HG02938 (cell line): ENCODE measurements at regions not wholly inside any gene's neighbourhood (a gene's known extent, or its start where the extent isn't known, plus 50 kb on each side); places are given as distances from the start of the nearest gene placed in this dataset.
A peak's percentile ranks its signal among the peaks of the same experiment; 100 is the strongest.
"Not testable (repeated sequence)": the region's sequence is repeated elsewhere in the genome, so short reads cannot be mapped to it uniquely, and the experiment has no call there.

Experiments used
- ATAC-seq: cut with Tn5 transposase; IDR thresholded peaks from one replicate; pipeline ENCODE4 v1.9.1; 2021; ENCODE audit warnings: mild to moderate bottlenecking, moderate library complexity; ENCODE audit not compliant: unreplicated experiment

- ATAC-seq = not testable (repeated sequence)
Measured at GRCh38 chr4:9604031-9604892, 160.0 kb downstream of the DEFB131A start.

GRCh38 chr4:9604893-9605190 is 160.6 kb downstream of the DEFB131A start:
- not testable (repeated sequence) for ATAC-seq

GRCh38 chr4:9608300-9608699 is 164.1 kb downstream of the DEFB131A start:
- no peak for ATAC-seq

- not testable (repeated sequence) for ATAC-seq
Measured at GRCh38 chr4:9610321-9610720, 166.1 kb downstream of the DEFB131A start.

- no peak for ATAC-seq
Measured at GRCh38 chr4:9611101-9611500, 166.9 kb downstream of the DEFB131A start.

- not testable (repeated sequence) for ATAC-seq
Measured at GRCh38 chr4:9636411-9636810, 145.0 kb upstream of the DRD5 start.

GRCh38 chr4:9659678-9660077 is 121.8 kb upstream of the DRD5 start:
- not testable (repeated sequence) for ATAC-seq

GRCh38 chr4:9660955-9661354 is 120.5 kb upstream of the DRD5 start:
- not testable (repeated sequence) for ATAC-seq

GRCh38 chr4:9670725-9671124 is 110.7 kb upstream of the DRD5 start:
- ATAC-seq = not testable (repeated sequence)

- ATAC-seq = not testable (repeated sequence)
Measured at GRCh38 chr4:9677357-9677756, 104.1 kb upstream of the DRD5 start.

- no peak for ATAC-seq
Measured at GRCh38 chr4:9679704-9680478, 101.5 kb upstream of the DRD5 start.

- ATAC-seq = not testable (repeated sequence)
Measured at GRCh38 chr4:9683174-9683573, 98.3 kb upstream of the DRD5 start.

- ATAC-seq = not testable (repeated sequence)
Measured at GRCh38 chr4:9685016-9685415, 96.4 kb upstream of the DRD5 start.

- no peak for ATAC-seq
Measured at GRCh38 chr4:9685692-9686091, 95.7 kb upstream of the DRD5 start.

- not testable (repeated sequence) for ATAC-seq
Measured at GRCh38 chr4:9690636-9691237, 90.7 kb upstream of the DRD5 start.

- ATAC-seq = peak; percentile 100
Measured at GRCh38 chr4:9691238-9692065, 90.0 kb upstream of the DRD5 start.

- ATAC-seq = not testable (repeated sequence)
Measured at GRCh38 chr4:9692791-9693491, 88.5 kb upstream of the DRD5 start.

GRCh38 chr4:9694403-9694802 is 87.0 kb upstream of the DRD5 start:
- ATAC-seq = not testable (repeated sequence)

- not testable (repeated sequence) for ATAC-seq
Measured at GRCh38 chr4:9695994-9696393, 85.4 kb upstream of the DRD5 start.

- ATAC-seq = not testable (repeated sequence)
Measured at GRCh38 chr4:9696561-9696960, 84.9 kb upstream of the DRD5 start.
